ENCODE measurements at regions not wholly inside any gene's neighbourhood (a gene's known extent, or its start where the extent isn't known, plus 50 kb on each side); places are given as distances from the start of the nearest gene placed in this dataset.

DNA sequence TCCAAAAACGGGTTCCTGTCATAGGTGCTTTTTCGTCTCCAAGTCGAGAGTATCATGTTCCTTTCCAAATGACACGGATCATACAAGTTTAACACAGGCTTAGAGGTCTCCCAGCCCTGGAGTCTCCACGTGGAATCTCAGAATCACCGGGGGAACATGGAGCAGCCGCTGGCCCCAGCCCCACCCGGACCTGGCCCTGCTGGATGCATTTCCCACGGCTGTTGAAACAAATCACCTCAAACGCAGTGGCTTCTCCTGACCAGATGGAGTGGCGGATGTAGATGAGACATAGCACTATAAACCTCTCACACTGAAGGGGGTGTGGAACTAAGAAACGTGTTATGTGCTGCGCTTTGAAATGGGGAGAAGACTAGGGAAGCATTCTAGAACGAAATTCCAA, 70.0 kb upstream of the FRMD1 start:
- Histone ChIP-seq H2AFZ (replicated peaks; ENCODE audit: low read length, poor library complexity) (no peak overlapping the region), H3K14ac (replicated peaks; ENCODE audit: low read depth, low read length) (no peak overlapping the region), H3K27me3 (ENCODE audit: control insufficient read depth, insufficient read depth, low read length) (peaks cover 6% of the 10 kb centered on the region; the same call in 1 of the 2 replicates), H3K4ac (ENCODE audit: low read depth, low read length) (no peak overlapping the region), H4K8ac (ENCODE audit: low read depth in 2 of 2, low read length in 2 of 2) (no peak overlapping the region), H3K18ac (ENCODE audit: low read depth, low read length) (no peak overlapping the region), H3K9ac (ENCODE audit: low read depth, low read length) (no peak overlapping the region), H2AK5ac (ENCODE audit: low read depth, low read length) (no peak overlapping the region), H2BK15ac (ENCODE audit: low read depth, low read length) (no peak overlapping the region), H3K79me1 (ENCODE audit: low read depth in 1 of 2, low read length in 2 of 2) (no peaks in the 10 kb centered on the region), H3K36me3 (ENCODE audit: control insufficient read depth, insufficient read depth, low read length) (no peaks in the 10 kb centered on the region), H3K4me2 (ENCODE audit: low read depth, low read length) (no peak overlapping the region), H2BK120ac (ENCODE audit: low read depth, low read length) (no peak overlapping the region), H3K4me1 (ENCODE audit: control insufficient read depth, insufficient read depth, low read length) (no peaks in the 10 kb centered on the region), H3K27ac (ENCODE audit: insufficient read depth, low read length) (no peak overlapping the region), H3K23ac (ENCODE audit: low read depth, low read length) (no peak overlapping the region), H3K9me3 (ENCODE audit: control insufficient read depth, insufficient read depth, low read length) (no peaks in the 10 kb centered on the region), H3K56ac (ENCODE audit: extremely low read depth, insufficient read depth, low read length) (no peak overlapping the region), H4K91ac (ENCODE audit: insufficient read depth, low read depth, low read length) (no peak overlapping the region), H2AK9ac (replicated peaks; ENCODE audit: low read depth, low read length, poor library complexity) (no peak overlapping the region), H2BK20ac (ENCODE audit: low read depth, low read length) (no peak overlapping the region), H4K20me1 (ENCODE audit: insufficient read depth, low read length) (no peaks in the 10 kb centered on the region), H3K9me1 (ENCODE audit: insufficient read depth, low read length) (no peaks in the 10 kb centered on the region), H4K5ac (ENCODE audit: low read depth, low read length) (no peak overlapping the region), H3K4me3 (ENCODE audit: insufficient read depth, low read depth, low read length) (no peak overlapping the region), H2BK5ac (ENCODE audit: low read depth, low read length, poor library complexity, severe bottlenecking) (no peak overlapping the region)
- 81% methylated on average over 8 of the region's 14 CpGs; no CpG with 5 or more reads in 1 of the 2 experiments for WGBS, 2 experiments (ENCODE audit: extremely low coverage in 2 of 2, insufficient read length in 1 of 2)
- ChIA-PET CTCF (no interaction called here), POLR2A (ENCODE audit: unreplicated experiment) (no interaction called here)
- ATAC-seq (ENCODE audit: low read depth) (no peak), DNase-seq (no peak)
- intact Hi-C loops (cut with micrococcal nuclease) (no loop called here), in situ Hi-C loops (cut with MboI; ENCODE audit: low sequenced_read_pairs) (no loop called here), dilution Hi-C loops (cut with HindIII; ENCODE audit: low sequenced_read_pairs, unreplicated experiment) (no loop called here)
- TF ChIP-seq CHD1 (IDR thresholded peaks at IDR 0.05; ENCODE audit: low read depth, low read length) (no peak), NFE2L2 (IDR thresholded peaks at IDR 0.05; ENCODE audit: low read depth, low read length) (no peak), POLR2A (IDR thresholded peaks at IDR 0.05; ENCODE audit: low read depth, low read length) (no peak), RCOR1 (IDR thresholded peaks at IDR 0.05; ENCODE audit: insufficient replicate concordance, low read length) (no peak), BHLHE40 (IDR thresholded peaks at IDR 0.05; ENCODE audit: low read depth, low read length) (no peak), RAD21 (IDR thresholded peaks at IDR 0.05; ENCODE audit: low read length) (no peak), SMC3 (IDR thresholded peaks at IDR 0.05; ENCODE audit: low read depth, low read length) (no peak)
- TF ChIP-seq, protein P1, sequence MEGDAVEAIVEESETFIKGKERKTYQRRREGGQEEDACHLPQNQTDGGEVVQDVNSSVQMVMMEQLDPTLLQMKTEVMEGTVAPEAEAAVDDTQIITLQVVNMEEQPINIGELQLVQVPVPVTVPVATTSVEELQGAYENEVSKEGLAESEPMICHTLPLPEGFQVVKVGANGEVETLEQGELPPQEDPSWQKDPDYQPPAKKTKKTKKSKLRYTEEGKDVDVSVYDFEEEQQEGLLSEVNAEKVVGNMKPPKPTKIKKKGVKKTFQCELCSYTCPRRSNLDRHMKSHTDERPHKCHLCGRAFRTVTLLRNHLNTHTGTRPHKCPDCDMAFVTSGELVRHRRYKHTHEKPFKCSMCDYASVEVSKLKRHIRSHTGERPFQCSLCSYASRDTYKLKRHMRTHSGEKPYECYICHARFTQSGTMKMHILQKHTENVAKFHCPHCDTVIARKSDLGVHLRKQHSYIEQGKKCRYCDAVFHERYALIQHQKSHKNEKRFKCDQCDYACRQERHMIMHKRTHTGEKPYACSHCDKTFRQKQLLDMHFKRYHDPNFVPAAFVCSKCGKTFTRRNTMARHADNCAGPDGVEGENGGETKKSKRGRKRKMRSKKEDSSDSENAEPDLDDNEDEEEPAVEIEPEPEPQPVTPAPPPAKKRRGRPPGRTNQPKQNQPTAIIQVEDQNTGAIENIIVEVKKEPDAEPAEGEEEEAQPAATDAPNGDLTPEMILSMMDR (conservative IDR thresholded peaks at IDR 0.05; ENCODE audit: low read depth, low read length): no peak
- BruUV-seq (replicated peaks): no TSS peak

Measured in IMR-90 (cell line).